OCI-LY1 (cell line): ENCODE measurements at regions not wholly inside any gene's neighbourhood (a gene's known extent, or its start where the extent isn't known, plus 50 kb on each side); places are given as distances from the start of the nearest gene placed in this dataset.

Experiments
- CTCF ChIP-seq: fragments of 200-600 bp; sonication (generic), shearing (Covaris generic); IDR thresholded peaks from 2 replicates; pipeline ENCODE4 v1.5.1; 2017; ENCODE audit warnings: mild to moderate bottlenecking, antibody characterized with exemption, low read length, moderate library complexity, mixed read lengths
- EZH2 ChIP-seq: fragments of 200-600 bp; sonication (generic), shearing (Covaris generic); IDR thresholded peaks from 2 replicates; pipeline ENCODE4 v1.8.0; 2017; ENCODE audit warnings: borderline replicate concordance, mixed run types, mild to moderate bottlenecking, antibody characterized with exemption, low read length, moderate library complexity, mixed read lengths

- TF ChIP-seq CTCF, result no peak
- TF ChIP-seq EZH2, result no peak
Observed at GRCh38 chr15:38075466-38075865, 141.0 kb downstream of the TMCO5A start.
